WTC11 (cell line): ENCODE measurements at regions not wholly inside any gene's neighbourhood (a gene's known extent, or its start where the extent isn't known, plus 50 kb on each side); places are given as distances from the start of the nearest gene placed in this dataset.

Experiments
- ATAC-seq: fragments of 200-7000 bp; cut with Tn5 transposase; 2 replicates; pipeline ENCODE4 v1.10.0; 2021; ENCODE audit warnings: mild to moderate bottlenecking, moderate library complexity
- CTCF ChIA-PET: fragments of 300-600 bp; sonication (Branson Sonifier 250); formaldehyde crosslinking; loops from one replicate; lab custom pipeline; 2021; ENCODE audit warnings: antibody characterized with exemption; lab: Charles Lee
- POLR2A ChIA-PET: fragments of 350-600 bp; sonication (Branson Sonifier 250); formaldehyde crosslinking; loops from one replicate; lab custom pipeline; 2021; ENCODE audit warnings: antibody characterized with exemption; lab: Charles Lee
- DNase-seq: peaks from one replicate; pipeline ENCODE4 v3.0.0; 2021; ENCODE audit warnings: low spot score
- H3K27ac Mint-ChIP-seq: 2 replicates; pipeline ENCODE4 v1.8.0; 2021; ENCODE audit warnings: mixed read lengths
- H3K27me3 Mint-ChIP-seq: 2 replicates; pipeline ENCODE4 v1.8.0; 2021; ENCODE audit warnings: low read depth, mild to moderate bottlenecking, moderate library complexity, mixed read lengths
- H3K36me3 Mint-ChIP-seq: 2 replicates; pipeline ENCODE4 v1.8.0; 2021; ENCODE audit warnings: mixed read lengths
- H3K4me1 Mint-ChIP-seq: 2 replicates; pipeline ENCODE4 v1.8.0; 2022; ENCODE audit warnings: mixed read lengths
- H3K4me3 Mint-ChIP-seq: 2 replicates; pipeline ENCODE4 v1.8.0; 2021; ENCODE audit warnings: mild to moderate bottlenecking, moderate library complexity, mixed read lengths
- H3K9me3 Mint-ChIP-seq: 2 replicates; pipeline ENCODE4 v1.8.0; 2021; ENCODE audit warnings: mixed read lengths
- AR ChIP-seq: fragments of 250-450 bp; sonication (Bioruptor Pico); IDR thresholded peaks from 2 replicates; pipeline ENCODE4 v1.9.0; 2021; ENCODE audit warnings: mild to moderate bottlenecking
- ATF1 ChIP-seq: sonication (generic); formaldehyde crosslinking; IDR thresholded peaks from 2 replicates; pipeline ENCODE4 v1.8.1; 2023; ENCODE audit warnings: mild to moderate bottlenecking, moderate library complexity, missing genetic modification reagents
- ATF3 ChIP-seq: sonication (generic); formaldehyde crosslinking; conservative IDR thresholded peaks from 2 replicates; pipeline ENCODE4 v1.8.1; 2022; ENCODE audit warnings: mild to moderate bottlenecking, missing genetic modification reagents
- ETV6 ChIP-seq: sonication (generic); formaldehyde crosslinking; IDR thresholded peaks from 2 replicates; pipeline ENCODE4 v1.8.1; 2022; ENCODE audit warnings: mild to moderate bottlenecking, missing genetic modification reagents
- FOXP4 ChIP-seq: sonication (generic); formaldehyde crosslinking; IDR thresholded peaks from 2 replicates; pipeline ENCODE4 v1.8.0; 2022; ENCODE audit warnings: mild to moderate bottlenecking, missing genetic modification reagents
- GTF2I ChIP-seq: fragments of 250-450 bp; sonication (Bioruptor Pico); conservative IDR thresholded peaks from 2 replicates; pipeline ENCODE4 v1.4.0; 2021; ENCODE audit warnings: mild to moderate bottlenecking
- IRF1 ChIP-seq: sonication (generic); formaldehyde crosslinking; IDR thresholded peaks from 2 replicates; pipeline ENCODE4 v1.8.0; 2023; ENCODE audit warnings: missing genetic modification reagents
- JUN ChIP-seq: sonication (generic); formaldehyde crosslinking; IDR thresholded peaks from 2 replicates; pipeline ENCODE4 v1.8.0; 2023; ENCODE audit warnings: mild to moderate bottlenecking, missing genetic modification reagents
- STAT6 ChIP-seq: sonication (generic); formaldehyde crosslinking; conservative IDR thresholded peaks from 2 replicates; pipeline ENCODE4 v1.8.1; 2023; ENCODE audit warnings: mild to moderate bottlenecking, low read depth, missing genetic modification reagents, moderate library complexity
- TEAD1 ChIP-seq: sonication (generic); formaldehyde crosslinking; IDR thresholded peaks from 2 replicates; pipeline ENCODE4 v1.8.0; 2022; ENCODE audit warnings: mild to moderate bottlenecking, missing genetic modification reagents
- USF1 ChIP-seq: sonication (generic); formaldehyde crosslinking; IDR thresholded peaks from 2 replicates; pipeline ENCODE4 v1.8.0; 2022; ENCODE audit warnings: mild to moderate bottlenecking, missing genetic modification reagents
- ZBTB21 ChIP-seq: sonication (generic); formaldehyde crosslinking; IDR thresholded peaks from 2 replicates; pipeline ENCODE4 v1.8.1; 2023; ENCODE audit warnings: mild to moderate bottlenecking, missing genetic modification reagents, borderline replicate concordance
- ZMAT4 ChIP-seq: fragments of 250-450 bp; sonication (Bioruptor Pico); IDR thresholded peaks from 2 replicates; pipeline ENCODE4 v1.9.0; 2021; ENCODE audit warnings: mild to moderate bottlenecking
- ZNF219 ChIP-seq: sonication (generic); formaldehyde crosslinking; IDR thresholded peaks from 2 replicates; pipeline ENCODE4 v1.8.0; 2023; ENCODE audit warnings: missing genetic modification reagents, mild to moderate bottlenecking, borderline replicate concordance
- ZNF317 ChIP-seq: sonication (generic); formaldehyde crosslinking; IDR thresholded peaks from 2 replicates; pipeline ENCODE4 v1.8.1; 2023; ENCODE audit warnings: low read depth, mild to moderate bottlenecking, moderate library complexity, missing genetic modification reagents, borderline replicate concordance
- ZNF396 ChIP-seq: fragments of 250-450 bp; sonication (Bioruptor Pico); IDR thresholded peaks from 2 replicates; pipeline ENCODE4 v1.8.0; 2021; ENCODE audit warnings: mild to moderate bottlenecking, moderate library complexity, borderline replicate concordance
- ZNF416 ChIP-seq: fragments of 250-450 bp; sonication (Bioruptor Pico); IDR thresholded peaks from 2 replicates; pipeline ENCODE4 v1.9.0; 2021; ENCODE audit warnings: mild to moderate bottlenecking, inconsistent platforms
- ZNF423 ChIP-seq: fragments of 250-450 bp; sonication (Bioruptor Pico); IDR thresholded peaks from 2 replicates; pipeline ENCODE4 v2.1.2; 2022; ENCODE audit warnings: mild to moderate bottlenecking, moderate library complexity
- ZNF425 ChIP-seq: fragments of 250-450 bp; sonication (Bioruptor Pico); conservative IDR thresholded peaks from 2 replicates; pipeline ENCODE4 v1.9.0; 2021; ENCODE audit warnings: mild to moderate bottlenecking
- ZNF671 ChIP-seq: fragments of 250-450 bp; sonication (Bioruptor Pico); IDR thresholded peaks from 2 replicates; pipeline ENCODE4 v1.8.0; 2021; ENCODE audit warnings: mild to moderate bottlenecking

- DNase-seq (no peak), ATAC-seq (no peak)
- H3K4me1 Mint-ChIP-seq = no peaks in the 10 kb centered on the region
- TF ChIP-seq FOXP4 = no peak
- TF ChIP-seq ZNF425 (CRISPR knock-in tag) = no peak
- no peak for TF ChIP-seq ZNF396 (CRISPR knock-in tag)
- no peak for TF ChIP-seq TEAD1
- TF ChIP-seq ZBTB21 (CRISPR knock-in tag) = no peak
- no peak for TF ChIP-seq AR (CRISPR knock-in tag)
- no peak for TF ChIP-seq USF1 (CRISPR knock-in tag)
- TF ChIP-seq ZNF423 (CRISPR knock-in tag) = no peak
- no peak for TF ChIP-seq JUN (CRISPR knock-in tag)
- TF ChIP-seq GTF2I (CRISPR knock-in tag) = no peak
- no peak for TF ChIP-seq STAT6
- TF ChIP-seq ATF3 = no peak
- TF ChIP-seq ZNF671 (CRISPR knock-in tag) = no peak
- TF ChIP-seq ETV6 = no peak
- no peak for TF ChIP-seq ZNF219 (CRISPR knock-in tag)
- no peak for TF ChIP-seq ZNF416 (CRISPR knock-in tag)
- TF ChIP-seq ATF1 (CRISPR knock-in tag) = no peak
- no peak for TF ChIP-seq IRF1
- TF ChIP-seq ZNF317 = no peak
- TF ChIP-seq ZMAT4 (CRISPR knock-in tag) = no peak
- ChIA-PET POLR2A (no interaction called here), CTCF (no interaction called here)
- H3K27ac Mint-ChIP-seq = peak overlapping the region; percentile 14; the same call in 1 of the 2 replicates
- no peaks in the 10 kb centered on the region for H3K36me3 Mint-ChIP-seq
- H3K9me3 Mint-ChIP-seq = peaks cover 5% of the 10 kb centered on the region; the same call in 1 of the 2 replicates
- H3K4me3 Mint-ChIP-seq = no peak overlapping the region
- H3K27me3 Mint-ChIP-seq = no peaks in the 10 kb centered on the region
Observed at GRCh38 chr12:105878964-105879363, 259.8 kb downstream of the NUAK1 start.
